ENCODE measurements at regions not wholly inside any gene's neighbourhood (a gene's known extent, or its start where the extent isn't known, plus 50 kb on each side); places are given as distances from the start of the nearest gene placed in this dataset.

DNA sequence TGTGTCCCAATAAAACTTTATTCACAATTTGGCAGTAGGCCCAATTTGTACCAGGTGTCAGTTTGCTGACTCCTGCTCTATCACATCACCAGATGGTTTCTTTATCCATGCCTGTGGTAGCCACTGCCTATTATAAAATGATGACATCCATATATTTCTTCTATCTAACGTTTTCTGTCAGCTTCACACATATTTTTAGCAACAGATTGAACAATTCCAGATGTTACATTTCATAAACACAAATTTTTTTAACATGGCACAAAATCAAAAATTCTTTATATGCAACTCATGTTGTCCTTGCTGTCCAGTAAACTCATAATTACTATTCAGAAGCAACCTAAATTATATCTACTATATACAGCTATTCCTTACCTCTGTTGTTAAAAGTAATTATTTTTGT, 1371.6 kb downstream of the NSUN3 start:
- no peak for DNase-seq (ENCODE audit: low read depth, low spot score)
- Mint-ChIP-seq H3K4me1 (no peaks in the 10 kb centered on the region), H3K4me3 (no peak overlapping the region), H3K36me3 (ENCODE audit: low read depth) (no peaks in the 10 kb centered on the region), H3K9me3 (peaks cover 8% of the 10 kb centered on the region), H3K27ac (ENCODE audit: unreplicated experiment) (no peak overlapping the region), H3K27me3 (ENCODE audit: low read depth) (no peaks in the 10 kb centered on the region)
- TF ChIP-seq, protein P1, sequence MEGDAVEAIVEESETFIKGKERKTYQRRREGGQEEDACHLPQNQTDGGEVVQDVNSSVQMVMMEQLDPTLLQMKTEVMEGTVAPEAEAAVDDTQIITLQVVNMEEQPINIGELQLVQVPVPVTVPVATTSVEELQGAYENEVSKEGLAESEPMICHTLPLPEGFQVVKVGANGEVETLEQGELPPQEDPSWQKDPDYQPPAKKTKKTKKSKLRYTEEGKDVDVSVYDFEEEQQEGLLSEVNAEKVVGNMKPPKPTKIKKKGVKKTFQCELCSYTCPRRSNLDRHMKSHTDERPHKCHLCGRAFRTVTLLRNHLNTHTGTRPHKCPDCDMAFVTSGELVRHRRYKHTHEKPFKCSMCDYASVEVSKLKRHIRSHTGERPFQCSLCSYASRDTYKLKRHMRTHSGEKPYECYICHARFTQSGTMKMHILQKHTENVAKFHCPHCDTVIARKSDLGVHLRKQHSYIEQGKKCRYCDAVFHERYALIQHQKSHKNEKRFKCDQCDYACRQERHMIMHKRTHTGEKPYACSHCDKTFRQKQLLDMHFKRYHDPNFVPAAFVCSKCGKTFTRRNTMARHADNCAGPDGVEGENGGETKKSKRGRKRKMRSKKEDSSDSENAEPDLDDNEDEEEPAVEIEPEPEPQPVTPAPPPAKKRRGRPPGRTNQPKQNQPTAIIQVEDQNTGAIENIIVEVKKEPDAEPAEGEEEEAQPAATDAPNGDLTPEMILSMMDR (conservative IDR thresholded peaks at IDR 0.05) = no peak

DNA sequence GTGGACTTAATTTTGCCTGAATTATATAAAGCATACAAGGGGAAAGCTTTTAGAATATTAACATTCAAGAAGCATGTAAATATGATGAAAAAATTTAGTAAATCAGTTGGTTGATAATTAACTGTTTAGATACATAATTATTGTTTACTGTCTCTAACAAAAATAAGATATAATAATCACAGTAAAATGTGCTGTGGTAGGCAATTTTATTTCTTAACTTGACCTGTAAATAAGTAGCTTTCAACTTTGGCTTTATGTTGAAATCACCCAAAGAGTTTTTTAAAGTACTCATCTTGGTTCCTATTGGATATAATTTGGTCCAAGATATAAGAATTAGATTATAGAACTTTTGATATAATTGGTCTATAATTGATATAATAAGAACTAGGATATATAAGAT, 1374.5 kb downstream of the NSUN3 start:
- no peak for DNase-seq (ENCODE audit: low read depth, low spot score)
- Mint-ChIP-seq H3K36me3 (ENCODE audit: low read depth) (no peaks in the 10 kb centered on the region), H3K4me1 (no peaks in the 10 kb centered on the region), H3K9me3 (peaks cover 5% of the 10 kb centered on the region), H3K27ac (ENCODE audit: unreplicated experiment) (no peak overlapping the region), H3K4me3 (no peak overlapping the region), H3K27me3 (ENCODE audit: low read depth) (no peaks in the 10 kb centered on the region)
- TF ChIP-seq, protein P1 (conservative IDR thresholded peaks at IDR 0.05) = no peak

DNA sequence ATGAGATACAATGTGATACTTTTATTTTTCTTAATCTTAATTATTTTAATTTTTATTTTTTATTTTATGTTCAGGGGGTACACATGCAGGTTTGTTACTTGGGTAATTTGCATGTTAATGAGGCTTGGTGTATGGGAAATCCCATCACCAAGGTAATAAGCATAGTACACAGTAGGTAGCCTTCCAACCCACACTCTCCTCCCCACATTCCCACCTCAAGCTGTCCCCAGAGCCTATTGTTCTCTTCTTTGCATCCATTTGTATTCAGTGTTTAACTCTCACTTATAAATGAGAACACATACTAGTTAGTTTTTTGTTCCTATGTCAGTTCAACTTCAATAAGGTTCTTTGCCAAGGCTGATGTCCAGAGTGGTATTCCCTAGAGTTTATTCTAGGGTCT, 1375.4 kb downstream of the NSUN3 start:
- Mint-ChIP-seq H3K27ac (ENCODE audit: unreplicated experiment) (no peak overlapping the region), H3K4me3 (no peak overlapping the region), H3K27me3 (ENCODE audit: low read depth) (no peaks in the 10 kb centered on the region), H3K36me3 (ENCODE audit: low read depth) (no peaks in the 10 kb centered on the region), H3K9me3 (peaks cover 5% of the 10 kb centered on the region), H3K4me1 (no peaks in the 10 kb centered on the region)
- no peak for DNase-seq (ENCODE audit: low read depth, low spot score)
- TF ChIP-seq, protein P1 (conservative IDR thresholded peaks at IDR 0.05) = no peak

DNA sequence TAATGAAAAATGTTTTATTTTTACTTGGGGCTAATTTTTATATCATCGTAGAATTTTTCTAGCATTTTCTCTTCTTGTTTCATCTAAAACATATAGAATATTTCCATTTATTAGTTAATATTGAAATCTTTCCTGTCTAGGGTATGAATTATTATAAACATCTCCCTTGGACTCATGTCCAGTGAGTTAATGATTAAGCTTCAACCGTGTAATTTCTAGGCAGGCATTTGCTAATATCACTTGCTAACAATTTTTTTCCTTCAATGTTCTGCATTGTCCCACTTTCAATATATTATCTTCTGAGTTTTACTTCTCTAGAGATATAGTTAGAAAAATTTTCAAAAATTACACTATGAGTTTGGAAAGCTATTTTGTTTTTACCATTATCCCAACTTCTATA, 1371.6 kb upstream of the EPHA6 start:
- no peak for DNase-seq (ENCODE audit: low read depth, low spot score)
- H3K9me3 Mint-ChIP-seq = peaks cover 5% of the 10 kb centered on the region
- no peaks in the 10 kb centered on the region for H3K27me3 Mint-ChIP-seq (ENCODE audit: low read depth)
- H3K4me3 Mint-ChIP-seq = no peak overlapping the region
- no peaks in the 10 kb centered on the region for H3K36me3 Mint-ChIP-seq (ENCODE audit: low read depth)
- H3K27ac Mint-ChIP-seq (ENCODE audit: unreplicated experiment) = no peak overlapping the region
- no peaks in the 10 kb centered on the region for H3K4me1 Mint-ChIP-seq
- TF ChIP-seq, protein P1 (conservative IDR thresholded peaks at IDR 0.05) = no peak

GRCh38 chr3:95449841-95450240, 1364.6 kb upstream of the EPHA6 start:
- no peak overlapping the region for H3K4me3 Mint-ChIP-seq
- no peaks in the 10 kb centered on the region for H3K9me3 Mint-ChIP-seq
- no peak for DNase-seq (ENCODE audit: low read depth, low spot score)
- no peaks in the 10 kb centered on the region for H3K27me3 Mint-ChIP-seq (ENCODE audit: low read depth)
- H3K36me3 Mint-ChIP-seq (ENCODE audit: low read depth) = no peaks in the 10 kb centered on the region
- no peak overlapping the region for H3K27ac Mint-ChIP-seq (ENCODE audit: unreplicated experiment)
- H3K4me1 Mint-ChIP-seq = no peaks in the 10 kb centered on the region
- TF ChIP-seq, protein P1 (conservative IDR thresholded peaks at IDR 0.05) = no peak

DNA sequence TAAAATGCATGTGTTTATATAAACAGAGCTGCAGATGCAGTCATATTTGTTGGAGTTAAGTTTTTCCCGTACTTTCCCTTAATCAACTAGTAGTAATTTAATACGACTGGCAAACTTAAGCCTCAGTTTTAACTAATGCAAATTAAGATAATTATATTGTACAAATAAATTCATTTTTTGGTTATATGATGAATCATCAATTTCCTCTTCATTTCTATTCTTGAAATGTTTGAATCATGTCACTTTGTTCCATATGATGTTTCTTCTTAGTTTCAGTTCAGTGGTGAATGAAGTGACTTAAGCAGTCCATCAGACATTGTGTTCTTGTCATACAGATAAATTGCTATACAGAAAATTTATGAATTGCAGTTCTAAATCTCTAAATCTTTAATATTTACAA, 1361.2 kb upstream of the EPHA6 start:
- no peak for DNase-seq (ENCODE audit: low read depth, low spot score)
- no peak overlapping the region for H3K27ac Mint-ChIP-seq (ENCODE audit: unreplicated experiment)
- no peaks in the 10 kb centered on the region for H3K9me3 Mint-ChIP-seq
- no peaks in the 10 kb centered on the region for H3K36me3 Mint-ChIP-seq (ENCODE audit: low read depth)
- H3K4me1 Mint-ChIP-seq = no peaks in the 10 kb centered on the region
- H3K27me3 Mint-ChIP-seq (ENCODE audit: low read depth) = no peaks in the 10 kb centered on the region
- TF ChIP-seq, protein P1 (conservative IDR thresholded peaks at IDR 0.05) = no peak
- H3K4me3 Mint-ChIP-seq = no peak overlapping the region

Data from neural crest cell (in vitro differentiated cells).